Tibial nerve (tissue), 4 donors: ENCODE measurements at regions not wholly inside any gene's neighbourhood (a gene's known extent, or its start where the extent isn't known, plus 50 kb on each side); places are given as distances from the start of the nearest gene placed in this dataset.

Source experiments
- DNase-seq, 2 donors: peaks; one replicate each; pipeline ENCODE4 v3.0.0-alpha.2; 2019; ENCODE audit warnings: low spot score in 2 of 2
- H3K27ac ChIP-seq, 4 donors: fragments of 200-600 bp; sonication (generic) in 3 of 4; one replicate each; pipeline ENCODE4 v1.5.1; 2017 to 2019; ENCODE audit warnings: mild to moderate bottlenecking in 1 of 4
- H3K27me3 ChIP-seq, 2 donors: fragments of 200-600 bp; sonication (generic) in 1 of 2; one replicate each; pipeline versions ENCODE4 v1.5.1 to v1.6.0; 2017 to 2019
- H3K36me3 ChIP-seq, 3 donors: fragments of 200-600 bp; sonication (generic); one replicate each; pipeline ENCODE4 v1.5.1; 2018 to 2019
- H3K4me1 ChIP-seq, 4 donors: fragments of 200-600 bp; sonication (generic) in 3 of 4; one replicate each; pipeline ENCODE4 v1.5.1; 2017 to 2019
- H3K4me3 ChIP-seq, 4 donors: fragments of 200-600 bp; sonication (generic) in 3 of 4; one replicate each; pipeline ENCODE4 v1.5.1; 2017 to 2019; ENCODE audit warnings: mild to moderate bottlenecking in 1 of 4, moderate library complexity in 1 of 4
- H3K9me3 ChIP-seq, 4 donors: fragments of 200-600 bp; sonication (generic) in 3 of 4; one replicate each; pipeline ENCODE4 v1.5.1; 2017 to 2019
- EP300 ChIP-seq, 2 donors: sonication (generic); formaldehyde crosslinking; IDR thresholded peaks; one replicate each; pipeline ENCODE4 v1.6.1; 2017; ENCODE audit warnings: antibody characterized with exemption in 2 of 2, mild to moderate bottlenecking in 1 of 2
- POLR2A ChIP-seq, 2 donors: fragments of 450-650 bp; IDR thresholded peaks; one replicate each; pipeline ENCODE4 v1.6.1; 2017; ENCODE audit warnings: antibody characterized with exemption in 2 of 2, mild to moderate bottlenecking in 2 of 2, moderate library complexity in 2 of 2
- WGBS, 2 donors: methylation state at CpG; one replicate each; pipeline ENCODE4 v1.1.5; 2018; 5-methylcytosine and 5-hydroxymethylcytosine counted together
- TF ChIP-seq, protein P1 (sequence below), 5 experiments: fragments of 200-600 bp in 3 of 5; fragments of 450-650 bp in 2 of 5; sonication (generic) in 3 of 5; IDR thresholded peaks; one replicate each; pipeline ENCODE4 v1.5.1; 2016 to 2019; ENCODE audit warnings: antibody characterized with exemption in 5 of 5, mild to moderate bottlenecking in 3 of 5, moderate library complexity in 2 of 5

DNA sequence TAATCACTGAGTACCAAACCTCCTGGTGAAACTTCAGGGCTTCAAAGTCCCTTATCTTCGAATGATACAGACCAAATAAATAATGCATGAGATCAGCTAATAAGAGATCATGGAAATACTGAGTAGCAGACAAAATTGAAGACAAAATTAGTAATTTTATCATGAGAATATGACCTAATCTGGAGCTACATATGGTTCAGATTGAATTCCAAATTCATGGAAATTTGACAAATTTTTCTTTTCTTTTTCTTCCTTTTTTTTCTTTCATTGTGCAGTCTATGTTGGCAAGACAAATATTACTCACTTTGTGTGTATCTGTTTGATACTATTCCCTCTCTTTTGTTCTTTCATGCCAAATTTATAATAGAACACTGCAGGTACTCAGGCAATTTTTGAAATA is 218.1 kb upstream of the KCNJ16 start:
- WGBS, 2 donors: 79 to 91% methylated on average over 1 of the region's 1 CpG
- no peaks in the 10 kb centered on the region for H3K36me3 ChIP-seq
- no peaks in the 10 kb centered on the region for H3K27me3 ChIP-seq

DNA sequence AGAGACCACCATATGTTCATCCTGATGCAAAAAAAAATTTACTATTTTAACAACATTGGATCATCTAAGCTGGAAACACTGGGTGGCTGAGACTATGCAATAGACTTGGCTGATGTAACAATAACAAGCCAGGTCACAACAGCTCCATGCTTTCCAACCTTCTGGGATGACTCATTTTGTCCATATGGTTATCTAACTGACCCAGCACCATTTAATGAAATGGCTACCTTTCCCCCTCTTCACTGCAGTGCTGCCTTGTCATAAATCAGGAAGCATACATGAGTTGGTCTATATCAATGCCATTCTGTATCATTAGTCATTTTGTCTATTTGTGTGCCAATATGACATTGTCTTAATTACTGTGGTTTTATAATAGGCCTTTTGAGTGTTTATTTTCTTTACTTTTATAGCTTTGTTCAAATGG is 217.6 kb upstream of the KCNJ16 start:
- Histone ChIP-seq H3K4me1 (peaks cover 0 to 24% (median 6%) of the 10 kb centered on the region in 4 donors), H3K36me3 (no peaks in the 10 kb centered on the region), H3K4me3 (no peak overlapping the region), H3K27me3 (no peaks in the 10 kb centered on the region), H3K9me3 (peaks cover 0 to 23% (median 6%) of the 10 kb centered on the region in 4 donors), H3K27ac (no peak overlapping the region)
- no peak for DNase-seq
- TF ChIP-seq POLR2A (IDR thresholded peaks at IDR 0.05) (no peak), EP300 (IDR thresholded peaks at IDR 0.05) (no peak)
- TF ChIP-seq, protein P1, sequence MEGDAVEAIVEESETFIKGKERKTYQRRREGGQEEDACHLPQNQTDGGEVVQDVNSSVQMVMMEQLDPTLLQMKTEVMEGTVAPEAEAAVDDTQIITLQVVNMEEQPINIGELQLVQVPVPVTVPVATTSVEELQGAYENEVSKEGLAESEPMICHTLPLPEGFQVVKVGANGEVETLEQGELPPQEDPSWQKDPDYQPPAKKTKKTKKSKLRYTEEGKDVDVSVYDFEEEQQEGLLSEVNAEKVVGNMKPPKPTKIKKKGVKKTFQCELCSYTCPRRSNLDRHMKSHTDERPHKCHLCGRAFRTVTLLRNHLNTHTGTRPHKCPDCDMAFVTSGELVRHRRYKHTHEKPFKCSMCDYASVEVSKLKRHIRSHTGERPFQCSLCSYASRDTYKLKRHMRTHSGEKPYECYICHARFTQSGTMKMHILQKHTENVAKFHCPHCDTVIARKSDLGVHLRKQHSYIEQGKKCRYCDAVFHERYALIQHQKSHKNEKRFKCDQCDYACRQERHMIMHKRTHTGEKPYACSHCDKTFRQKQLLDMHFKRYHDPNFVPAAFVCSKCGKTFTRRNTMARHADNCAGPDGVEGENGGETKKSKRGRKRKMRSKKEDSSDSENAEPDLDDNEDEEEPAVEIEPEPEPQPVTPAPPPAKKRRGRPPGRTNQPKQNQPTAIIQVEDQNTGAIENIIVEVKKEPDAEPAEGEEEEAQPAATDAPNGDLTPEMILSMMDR (IDR thresholded peaks at IDR 0.05): no peak

More for the DNA sequence above, 218.1 kb upstream of the KCNJ16 start:
- Histone ChIP-seq H3K4me3 (no peak overlapping the region), H3K9me3 (peaks cover 0 to 23% (median 6%) of the 10 kb centered on the region in 4 donors), H3K27ac (no peak overlapping the region), H3K4me1 (peaks cover 0 to 24% (median 6%) of the 10 kb centered on the region in 4 donors)
- no peak for DNase-seq
- TF ChIP-seq EP300 (IDR thresholded peaks at IDR 0.05): no peak
- TF ChIP-seq POLR2A (IDR thresholded peaks at IDR 0.05): no peak
- TF ChIP-seq, protein P1 (IDR thresholded peaks at IDR 0.05): no peak

DNA sequence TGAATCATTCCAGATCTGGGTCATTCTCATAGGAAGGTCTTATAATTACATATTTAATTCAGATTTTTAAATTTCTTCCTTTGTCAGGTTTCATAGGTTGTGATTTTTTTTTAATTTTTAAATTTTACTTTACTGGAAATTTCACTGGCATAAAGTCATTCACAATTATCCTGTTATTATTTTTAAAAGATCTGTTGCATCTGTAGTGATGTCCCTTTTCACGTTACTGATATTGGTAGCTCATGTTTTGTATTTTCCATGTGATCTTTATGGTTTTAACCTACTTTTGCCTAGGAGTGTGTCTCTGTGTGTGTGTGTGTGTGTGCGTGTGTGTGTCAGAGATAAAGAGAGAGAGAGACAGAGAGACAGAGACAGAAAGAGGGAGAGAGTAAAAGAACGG is 216.6 kb upstream of the KCNJ16 start:
- 64 to 65% methylated on average over 3 of the region's 3 CpGs for WGBS, 2 donors
- DNase-seq: no peak
- H3K27ac ChIP-seq: no peak overlapping the region
- no peaks in the 10 kb centered on the region for H3K27me3 ChIP-seq
- TF ChIP-seq, protein P1 (IDR thresholded peaks at IDR 0.05): no peak
- TF ChIP-seq EP300 (IDR thresholded peaks at IDR 0.05) (no peak), POLR2A (IDR thresholded peaks at IDR 0.05) (no peak)
- peaks cover 0 to 23% (median 6%) of the 10 kb centered on the region in 4 donors for H3K9me3 ChIP-seq
- no peak overlapping the region for H3K4me3 ChIP-seq
- H3K36me3 ChIP-seq: no peaks in the 10 kb centered on the region
- H3K4me1 ChIP-seq: peaks cover 0 to 17% (median 5%) of the 10 kb centered on the region in 4 donors

DNA sequence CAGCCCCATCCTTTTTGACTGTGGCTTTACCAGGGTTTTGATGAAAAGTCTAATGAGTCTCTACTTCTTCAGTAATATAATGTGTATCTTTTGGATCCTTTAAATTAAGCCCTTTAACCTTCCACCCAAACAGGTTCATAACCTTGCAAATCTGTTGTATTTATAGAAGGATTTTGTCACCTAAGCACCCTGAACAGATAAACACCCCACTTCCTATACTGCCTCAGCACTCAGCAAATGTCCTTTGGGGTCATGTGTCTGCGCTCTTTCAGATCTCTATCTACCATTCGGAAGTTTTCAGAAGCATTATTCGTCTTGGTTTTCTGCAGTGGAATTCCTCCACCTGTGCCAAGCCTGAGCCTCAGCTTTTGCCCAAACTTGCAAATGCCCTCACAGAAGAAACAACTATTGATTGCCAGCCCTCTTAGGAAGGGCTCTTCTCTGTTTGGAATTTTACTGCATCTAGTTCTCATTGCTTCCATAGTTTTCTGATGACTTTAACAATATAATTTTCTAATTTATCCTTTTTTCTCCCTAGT is 214.8 kb upstream of the KCNJ16 start:
- H3K36me3 ChIP-seq: no peaks in the 10 kb centered on the region
- 93 to 97% methylated on average over 3 of the region's 3 CpGs for WGBS, 2 donors
- no peak for DNase-seq
- TF ChIP-seq POLR2A (IDR thresholded peaks at IDR 0.05) (no peak), EP300 (IDR thresholded peaks at IDR 0.05) (no peak)
- TF ChIP-seq, protein P1 (IDR thresholded peaks at IDR 0.05): no peak
- peaks cover 0 to under 1% (median 0%) of the 10 kb centered on the region in 4 donors for H3K4me1 ChIP-seq
- no peak overlapping the region for H3K4me3 ChIP-seq
- peaks cover 0 to 23% (median 6%) of the 10 kb centered on the region in 4 donors for H3K9me3 ChIP-seq
- H3K27ac ChIP-seq: no peak overlapping the region
- H3K27me3 ChIP-seq: no peaks in the 10 kb centered on the region

DNA sequence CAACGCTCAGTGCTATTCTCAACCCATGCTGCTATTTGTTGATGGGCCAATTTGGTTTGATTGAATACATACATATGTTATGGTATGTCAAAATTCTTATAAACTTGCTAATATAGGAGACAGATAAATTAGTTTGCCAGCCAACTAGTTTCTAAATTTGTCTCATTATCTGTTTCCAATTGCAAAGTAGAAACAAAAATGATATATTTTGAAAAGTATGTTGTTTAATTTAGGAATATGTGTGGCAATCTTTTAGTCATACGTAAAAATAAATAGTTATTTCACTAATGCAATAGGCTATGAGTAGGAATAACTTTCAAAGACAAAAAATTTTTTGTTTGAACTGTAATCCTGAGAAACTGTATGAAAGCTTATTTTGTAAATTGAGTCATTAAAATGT is 210.6 kb upstream of the KCNJ16 start:
- Histone ChIP-seq H3K4me3 (no peak overlapping the region), H3K4me1 (no peaks in the 10 kb centered on the region), H3K9me3 (peaks cover 0 to 8% (median 0%) of the 10 kb centered on the region in 4 donors), H3K36me3 (no peaks in the 10 kb centered on the region), H3K27ac (no peak overlapping the region), H3K27me3 (no peaks in the 10 kb centered on the region)
- DNase-seq: no peak
- 81 to 91% methylated on average over 2 of the region's 2 CpGs for WGBS, 2 donors
- TF ChIP-seq, protein P1 (IDR thresholded peaks at IDR 0.05): no peak
